Panc1 (cell line): ENCODE measurements at regions not wholly inside any gene's neighbourhood (a gene's known extent, or its start where the extent isn't known, plus 50 kb on each side); places are given as distances from the start of the nearest gene placed in this dataset.

Source experiments
- ATAC-seq: fragments of 200-7000 bp; cut with Tn5 transposase; 2 replicates; pipeline ENCODE4 v1.9.1; 2020; ENCODE audit warnings: mild to moderate bottlenecking, moderate library complexity
- BruUV-seq: library from RNA; stranded (reverse); fragments of 400-500 nt; replicated peaks from 2 replicates; lab custom pipeline; 2021; lab: Mats Ljungman, UMichigan
- CTCF ChIA-PET: fragments of 300-600 bp; sonication (Branson Sonifier 250); formaldehyde crosslinking; loops from one replicate; lab custom pipeline; 2022; ENCODE audit warnings: antibody characterized with exemption; lab: Charles Lee
- POLR2A ChIA-PET: fragments of 300-600 bp; sonication (Branson Sonifier 250); formaldehyde crosslinking; loops from one replicate; lab custom pipeline; 2022; ENCODE audit warnings: antibody characterized with exemption; lab: Charles Lee
- DNase-seq: peaks from one replicate; pipeline ENCODE4 v3.0.0-alpha.2; 2010; ENCODE audit warnings: low read depth, low spot score
- H3K27ac ChIP-seq: 2 replicates; pipeline ENCODE4 v1.5.1; 2011; ENCODE audit warnings: mild to moderate bottlenecking, low read length, inconsistent platforms
- H3K27me3 ChIP-seq: fragments of 200-500 bp; sonication (Bioruptor generic); 2 replicates; pipeline ENCODE4 v1.6.0; 2014; ENCODE audit warnings: low read length, inconsistent platforms; ENCODE audit not compliant: control insufficient read depth, insufficient read depth
- H3K36me3 ChIP-seq: fragments of 200-500 bp; sonication (Bioruptor generic); 2 replicates; pipeline ENCODE4 v1.5.1; 2014; ENCODE audit warnings: inconsistent platforms, mild to moderate bottlenecking, low read length, moderate library complexity; ENCODE audit not compliant: control insufficient read depth, insufficient read depth
- H3K4me1 ChIP-seq: 2 replicates; pipeline ENCODE4 v1.5.1; 2011; ENCODE audit warnings: inconsistent platforms, mild to moderate bottlenecking, low read length, moderate library complexity; ENCODE audit not compliant: control insufficient read depth, insufficient read depth
- H3K4me3 ChIP-seq, 2 experiments: 2 replicates each; pipeline ENCODE4 v1.5.1; 2011 to 2012; ENCODE audit warnings: low read depth in 2 of 2, low read length in 2 of 2, mild to moderate bottlenecking in 2 of 2, inconsistent platforms in 1 of 2, moderate library complexity in 1 of 2
- H3K9me3 ChIP-seq: fragments of 200-500 bp; sonication (Bioruptor generic); 2 replicates; pipeline ENCODE4 v1.5.1; 2014; ENCODE audit warnings: low read depth, mild to moderate bottlenecking, inconsistent platforms, low read length, moderate library complexity; ENCODE audit not compliant: control insufficient read depth, insufficient read depth
- POLR2AphosphoS5 ChIP-seq: IDR thresholded peaks from 2 replicates; pipeline ENCODE4 v1.6.1; 2012; ENCODE audit warnings: mild to moderate bottlenecking, low read depth, low read length, moderate library complexity
- REST ChIP-seq, 2 experiments: IDR thresholded peaks; 2 replicates each; pipeline ENCODE4 v1.6.1; 2011 to 2012; ENCODE audit warnings: low read depth in 2 of 2, control low read depth in 1 of 2, low read length in 1 of 2, mild to moderate bottlenecking in 1 of 2, moderate library complexity in 1 of 2; ENCODE audit not compliant: insufficient read depth in 1 of 2
- SIN3A ChIP-seq: IDR thresholded peaks from 2 replicates; pipeline ENCODE4 v1.6.1; 2012; ENCODE audit warnings: low read depth, mild to moderate bottlenecking, low read length, moderate library complexity, borderline replicate concordance; ENCODE audit not compliant: insufficient read depth
- TCF7L2 ChIP-seq: IDR thresholded peaks from 2 replicates; pipeline ENCODE4 v1.6.1; 2011; ENCODE audit warnings: mild to moderate bottlenecking, low read depth, low read length, inconsistent platforms
- in situ Hi-C: cut with HindIII; loops from 2 replicates; pipeline ENCODE4 v1.10.0; 2016; ENCODE audit warnings: low sequenced_read_pairs, low pct_unique_long_range_greater_than_20kb
- intact Hi-C: fragments of 100-400 bp; cut with micrococcal nuclease; formaldehyde crosslinking; loops from one replicate; pipeline ENCODE4 v1.10.0; 2022; ENCODE audit not compliant: unreplicated experiment
- TF ChIP-seq, protein P1 (sequence below): fragments of 450-650 bp; IDR thresholded peaks from 2 replicates; pipeline ENCODE4 v1.5.1; 2017; ENCODE audit warnings: mild to moderate bottlenecking

DNA sequence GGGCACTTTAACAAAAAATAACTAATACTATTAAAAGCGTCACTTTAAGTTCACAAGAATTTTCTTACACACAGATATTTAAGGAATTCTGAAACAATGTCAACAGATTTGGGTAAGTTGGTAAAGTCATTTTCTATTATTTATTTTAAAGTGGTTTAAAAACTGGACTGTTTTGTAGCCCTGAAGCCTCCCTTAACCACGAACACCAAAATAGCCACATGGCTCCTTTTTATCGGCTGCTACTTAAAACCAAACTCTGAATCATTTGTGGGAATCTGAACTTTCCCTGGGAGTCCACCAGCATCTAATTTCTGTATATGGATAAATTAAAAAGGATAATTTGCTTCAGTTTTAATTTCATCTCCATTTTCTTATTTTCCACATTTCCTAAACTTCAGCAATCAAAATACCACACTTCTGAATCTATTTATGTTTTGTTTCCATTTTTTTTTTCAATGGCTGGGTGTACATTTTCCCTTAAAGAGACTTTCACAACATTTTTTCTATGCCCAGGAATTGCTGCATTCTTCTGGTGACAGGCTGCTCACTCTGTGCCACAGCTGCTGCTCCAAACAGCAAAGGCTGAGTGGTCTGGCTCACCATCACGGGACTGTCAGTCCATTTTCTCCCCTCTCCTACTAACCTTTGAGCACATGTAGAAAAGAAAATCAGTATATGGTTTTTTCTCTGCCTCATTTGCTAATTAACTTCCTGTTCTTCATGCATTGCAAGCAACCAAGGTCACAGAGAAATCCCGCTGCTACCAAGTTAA, 255.5 kb upstream of the KCNJ16 start:
- ATAC-seq (no peak), DNase-seq (no peak)
- H3K9me3 ChIP-seq, result no peaks in the 10 kb centered on the region
- H3K27ac ChIP-seq, result no peak overlapping the region
- H3K36me3 ChIP-seq, result no peaks in the 10 kb centered on the region
- ChIA-PET CTCF (no interaction called here), POLR2A (interaction anchor here (0.6 kb wide), 1 partner anchor 18 kb away, joined by 3 read pairs; no protein-coding TSS in a partner anchor)
- no peaks in the 10 kb centered on the region for H3K27me3 ChIP-seq
- TF ChIP-seq SIN3A, result no peak
- TF ChIP-seq, protein P1, sequence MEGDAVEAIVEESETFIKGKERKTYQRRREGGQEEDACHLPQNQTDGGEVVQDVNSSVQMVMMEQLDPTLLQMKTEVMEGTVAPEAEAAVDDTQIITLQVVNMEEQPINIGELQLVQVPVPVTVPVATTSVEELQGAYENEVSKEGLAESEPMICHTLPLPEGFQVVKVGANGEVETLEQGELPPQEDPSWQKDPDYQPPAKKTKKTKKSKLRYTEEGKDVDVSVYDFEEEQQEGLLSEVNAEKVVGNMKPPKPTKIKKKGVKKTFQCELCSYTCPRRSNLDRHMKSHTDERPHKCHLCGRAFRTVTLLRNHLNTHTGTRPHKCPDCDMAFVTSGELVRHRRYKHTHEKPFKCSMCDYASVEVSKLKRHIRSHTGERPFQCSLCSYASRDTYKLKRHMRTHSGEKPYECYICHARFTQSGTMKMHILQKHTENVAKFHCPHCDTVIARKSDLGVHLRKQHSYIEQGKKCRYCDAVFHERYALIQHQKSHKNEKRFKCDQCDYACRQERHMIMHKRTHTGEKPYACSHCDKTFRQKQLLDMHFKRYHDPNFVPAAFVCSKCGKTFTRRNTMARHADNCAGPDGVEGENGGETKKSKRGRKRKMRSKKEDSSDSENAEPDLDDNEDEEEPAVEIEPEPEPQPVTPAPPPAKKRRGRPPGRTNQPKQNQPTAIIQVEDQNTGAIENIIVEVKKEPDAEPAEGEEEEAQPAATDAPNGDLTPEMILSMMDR, result no peak
- no peak for TF ChIP-seq POLR2AphosphoS5
- TF ChIP-seq REST (IDR thresholded peaks at IDR 0.05; ENCODE audit: insufficient read depth in 1 of 2, low read depth in 2 of 2, low read length in 1 of 2), result no peak
- no TSS peak for BruUV-seq
- no peaks in the 10 kb centered on the region for H3K4me1 ChIP-seq
- no peak overlapping the region for H3K4me3 ChIP-seq
- intact Hi-C loops (no loop called here), in situ Hi-C loops (no loop called here)

- ChIA-PET CTCF (no interaction called here), POLR2A (no interaction called here)
- intact Hi-C loops, result no loop called here
- Histone ChIP-seq H3K9me3 (no peaks in the 10 kb centered on the region), H3K27ac (no peak overlapping the region), H3K4me3 (no peak overlapping the region), H3K27me3 (no peaks in the 10 kb centered on the region), H3K4me1 (no peaks in the 10 kb centered on the region), H3K36me3 (no peaks in the 10 kb centered on the region)
- DNase-seq (no peak), ATAC-seq (no peak)
- BruUV-seq, result no TSS peak
- in situ Hi-C loops, result no loop called here
- TF ChIP-seq REST (IDR thresholded peaks at IDR 0.05; ENCODE audit: insufficient read depth in 1 of 2, low read depth in 2 of 2, low read length in 1 of 2) (no peak), POLR2AphosphoS5 (no peak), SIN3A (no peak), TCF7L2 (no peak)
- TF ChIP-seq, protein P1, result no peak
Measured at GRCh38 chr17:69820876-69821473, 254.1 kb upstream of the KCNJ16 start.
